GM13977 (cell line): ENCODE measurements at regions not wholly inside any gene's neighbourhood (a gene's known extent, or its start where the extent isn't known, plus 50 kb on each side); places are given as distances from the start of the nearest gene placed in this dataset.

Experiments used
- DNase-seq: peaks from one replicate; pipeline ENCODE4 v3.0.0; 2012; ENCODE audit warnings: low spot score
- in situ Hi-C: fragments of 300-500 bp; cut with MboI; formaldehyde crosslinking; loops from one replicate; pipeline ENCODE4 v1.12.0; 2022; ENCODE audit warnings: low sequenced_read_pairs, low pct_unique_long_range_greater_than_20kb, mixed read lengths, inconsistent platforms; ENCODE audit not compliant: unreplicated experiment
- TF ChIP-seq, protein P1 (sequence below): IDR thresholded peaks from 2 replicates; pipeline ENCODE4 v1.5.1; 2012; ENCODE audit warnings: mild to moderate bottlenecking, control low read depth; ENCODE audit not compliant: insufficient read depth; ENCODE audit errors: extremely low read depth, missing control alignments

DNA sequence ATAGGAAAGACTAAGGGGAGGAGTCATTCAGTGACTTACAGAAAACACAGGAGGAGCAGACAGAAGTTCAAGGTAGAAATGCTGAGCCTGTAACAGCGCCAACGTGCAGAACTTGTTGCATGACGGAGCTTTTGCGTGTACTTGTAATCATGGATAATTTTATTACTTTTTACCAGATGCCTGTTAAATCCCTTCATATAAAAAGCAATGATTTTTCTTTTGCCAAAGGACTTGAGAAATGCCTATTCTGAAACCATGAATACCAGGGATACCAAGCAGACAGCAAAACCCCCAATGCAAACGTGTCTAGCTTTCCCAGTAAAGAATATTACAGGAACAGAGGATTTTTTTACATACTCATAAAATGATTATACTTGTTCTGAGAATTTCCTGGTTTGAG, 163.6 kb upstream of the GSC start:
- TF ChIP-seq, protein P1, sequence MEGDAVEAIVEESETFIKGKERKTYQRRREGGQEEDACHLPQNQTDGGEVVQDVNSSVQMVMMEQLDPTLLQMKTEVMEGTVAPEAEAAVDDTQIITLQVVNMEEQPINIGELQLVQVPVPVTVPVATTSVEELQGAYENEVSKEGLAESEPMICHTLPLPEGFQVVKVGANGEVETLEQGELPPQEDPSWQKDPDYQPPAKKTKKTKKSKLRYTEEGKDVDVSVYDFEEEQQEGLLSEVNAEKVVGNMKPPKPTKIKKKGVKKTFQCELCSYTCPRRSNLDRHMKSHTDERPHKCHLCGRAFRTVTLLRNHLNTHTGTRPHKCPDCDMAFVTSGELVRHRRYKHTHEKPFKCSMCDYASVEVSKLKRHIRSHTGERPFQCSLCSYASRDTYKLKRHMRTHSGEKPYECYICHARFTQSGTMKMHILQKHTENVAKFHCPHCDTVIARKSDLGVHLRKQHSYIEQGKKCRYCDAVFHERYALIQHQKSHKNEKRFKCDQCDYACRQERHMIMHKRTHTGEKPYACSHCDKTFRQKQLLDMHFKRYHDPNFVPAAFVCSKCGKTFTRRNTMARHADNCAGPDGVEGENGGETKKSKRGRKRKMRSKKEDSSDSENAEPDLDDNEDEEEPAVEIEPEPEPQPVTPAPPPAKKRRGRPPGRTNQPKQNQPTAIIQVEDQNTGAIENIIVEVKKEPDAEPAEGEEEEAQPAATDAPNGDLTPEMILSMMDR: no peak
- DNase-seq: no peak
- in situ Hi-C loops: no loop called here

- in situ Hi-C loops: no loop called here
- no peak for DNase-seq
- TF ChIP-seq, protein P1: no peak
Measured at GRCh38 chr14:94932589-94932988, 162.7 kb upstream of the GSC start.

DNA sequence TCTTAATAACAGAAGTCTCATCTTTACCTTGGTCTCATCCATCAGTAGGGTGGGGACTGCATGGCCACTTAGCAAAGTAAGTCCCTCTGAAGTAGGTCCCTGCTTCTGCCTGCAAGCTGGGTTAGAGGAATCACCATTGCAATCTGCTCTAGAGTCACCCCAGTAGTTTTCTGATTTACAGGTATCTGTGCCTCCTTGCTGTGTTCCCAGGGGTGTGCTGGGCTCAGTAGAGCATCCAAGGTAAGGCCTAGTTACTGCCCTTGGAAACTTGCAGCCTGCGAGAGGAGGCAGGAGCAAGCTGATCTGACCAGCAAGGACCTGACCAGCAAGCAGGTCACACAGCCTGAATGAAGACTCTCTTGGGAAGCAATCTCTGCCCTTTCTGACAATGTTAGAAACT, 160.8 kb upstream of the GSC start:
- no peak for DNase-seq
- TF ChIP-seq, protein P1: no peak
- in situ Hi-C loops: no loop called here

DNA sequence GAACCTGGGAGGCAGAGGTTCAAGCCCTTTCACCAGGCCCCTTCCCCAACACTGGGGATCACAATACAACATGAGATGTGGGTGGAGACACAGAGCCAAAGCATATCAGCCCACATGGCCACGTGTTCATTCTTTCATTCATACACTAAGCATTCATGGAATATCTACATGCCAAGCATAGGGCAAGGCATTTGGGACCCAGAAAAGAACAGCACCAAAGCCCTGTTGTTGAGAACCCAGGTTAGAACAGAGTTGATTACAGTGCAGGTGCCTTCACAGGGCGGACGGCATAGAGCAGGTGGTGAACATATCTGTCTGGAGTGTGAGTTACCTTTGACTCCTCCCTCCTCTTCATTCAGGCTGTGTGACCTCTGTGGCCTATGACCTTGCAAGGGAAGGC, 159.4 kb upstream of the GSC start:
- TF ChIP-seq, protein P1: no peak
- in situ Hi-C loops: no loop called here
- no peak for DNase-seq

DNA sequence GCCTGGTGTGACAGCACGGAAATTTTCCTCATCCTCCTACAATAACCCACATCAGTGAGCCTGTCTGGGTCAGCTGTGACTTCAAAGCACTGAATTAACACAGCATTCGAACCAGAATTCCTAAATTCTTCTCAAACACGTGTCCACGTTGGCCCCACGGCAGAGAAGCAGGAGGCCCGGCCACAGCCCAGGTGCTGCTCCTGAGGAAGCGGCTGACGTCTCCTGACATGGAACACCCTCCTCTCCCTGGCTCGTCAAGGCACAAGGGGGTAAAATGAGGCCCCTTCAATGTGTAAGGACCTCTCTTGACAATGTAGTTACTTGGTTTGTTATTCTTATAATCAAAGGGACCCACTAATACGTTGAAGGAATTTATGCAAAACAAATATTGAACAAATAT, 156.3 kb upstream of the GSC start:
- no peak for DNase-seq
- TF ChIP-seq, protein P1: no peak
- in situ Hi-C loops: no loop called here

- TF ChIP-seq, protein P1: no peak
- in situ Hi-C loops: no loop called here
- no peak for DNase-seq
Measured at GRCh38 chr14:94925416-94926173, 155.7 kb upstream of the GSC start.
